ENCODE measurements at regions not wholly inside any gene's neighbourhood (a gene's known extent, or its start where the extent isn't known, plus 50 kb on each side); places are given as distances from the start of the nearest gene placed in this dataset.

DNA sequence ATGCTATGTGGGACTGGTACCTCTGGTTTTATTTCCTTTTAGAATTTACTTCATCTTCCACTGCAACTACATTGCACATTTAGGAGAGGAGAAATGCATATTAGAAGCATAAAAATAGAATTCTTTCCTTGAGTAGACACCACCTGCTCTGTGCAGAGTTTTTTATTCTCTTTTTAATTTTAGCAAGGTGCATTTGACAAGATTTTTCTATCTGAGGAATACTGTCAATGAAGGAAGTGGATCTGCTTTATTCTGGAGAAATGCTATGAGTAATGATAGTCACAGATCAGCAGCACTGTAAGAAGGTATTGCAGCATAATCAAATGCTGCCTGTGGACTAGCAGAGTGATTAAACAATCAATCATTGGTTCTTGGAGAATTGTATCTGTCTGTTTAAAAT is 1038.3 kb downstream of the RAPGEF2 start:
- DNase-seq (ENCODE audit: low read depth, low spot score) = no peak
- Histone ChIP-seq H3K9me2 (ENCODE audit: insufficient read depth) (no peaks in the 10 kb centered on the region), H3K4me1 (ENCODE audit: control insufficient read depth in 1 of 2, insufficient read depth in 2 of 2, low read length in 2 of 2) (no peaks in the 10 kb centered on the region), H3K36me3 (ENCODE audit: control insufficient read depth in 1 of 2, insufficient read depth in 2 of 2, low read length in 2 of 2) (no peaks in the 10 kb centered on the region), H4K20me1 (ENCODE audit: insufficient read depth) (no peaks in the 10 kb centered on the region), H3K9ac (ENCODE audit: low read length) (no peak overlapping the region), H3K9me3 (ENCODE audit: control insufficient read depth in 1 of 2, insufficient read depth in 1 of 2, low read depth in 1 of 2, low read length in 2 of 2) (no peaks in the 10 kb centered on the region), H3K4me3 (replicated peaks in 1 of 2; ENCODE audit: low read depth in 1 of 2, low read length in 2 of 2) (no peak overlapping the region), H3K27me3 (ENCODE audit: insufficient read depth, low read length) (no peaks in the 10 kb centered on the region), H3K27ac (ENCODE audit: low read depth, low read length) (no peak overlapping the region), H3K4me2 (ENCODE audit: low read length) (no peak overlapping the region), H2AFZ (ENCODE audit: low read depth, low read length, poor library complexity, severe bottlenecking) (no peak overlapping the region), H3K79me2 (ENCODE audit: insufficient read depth, low read length) (no peaks in the 10 kb centered on the region)
- TF ChIP-seq CTCF (IDR thresholded peaks at IDR 0.05 in 2 of 3, conservative IDR thresholded peaks at IDR 0.05 in 1 of 3; ENCODE audit: borderline replicate concordance in 1 of 3, insufficient read depth in 1 of 3, low read depth in 2 of 3, low read length in 2 of 3) (no peak), FOSL1 (IDR thresholded peaks at IDR 0.05; ENCODE audit: low read depth) (no peak), ZFX (IDR thresholded peaks at IDR 0.05) (no peak), POLR2AphosphoS5 (IDR thresholded peaks at IDR 0.05; ENCODE audit: low read depth, low read length) (no peak), SIN3A (IDR thresholded peaks at IDR 0.05; ENCODE audit: low read depth) (no peak)
- ChIA-PET RAD21 (ENCODE audit: low non-redundant PET in 1 of 2, low total read pairs in 2 of 2, uncharacterized antibody in 2 of 2, unreplicated experiment in 2 of 2) (no interaction called here), POLR2A (no interaction called here), CTCF (no interaction called here)
- ATAC-seq = no peak
- no TSS peak for BruUV-seq (replicated peaks)
- intact Hi-C loops (cut with micrococcal nuclease) = no loop called here

GRCh38 chr4:160142579-160142978 is 1039.7 kb downstream of the RAPGEF2 start:
- no peak overlapping the region for H3K9ac ChIP-seq (ENCODE audit: low read length)
- DNase-seq (ENCODE audit: low read depth, low spot score) (no peak), ATAC-seq (no peak)
- CTCF ChIA-PET = no interaction called here
- no peaks in the 10 kb centered on the region for H3K4me1 ChIP-seq (ENCODE audit: control insufficient read depth in 1 of 2, insufficient read depth in 2 of 2, low read length in 2 of 2)
- RAD21 ChIA-PET (ENCODE audit: low non-redundant PET in 1 of 2, low total read pairs in 2 of 2, uncharacterized antibody in 2 of 2, unreplicated experiment in 2 of 2) = no interaction called here
- no peak overlapping the region for H3K4me2 ChIP-seq (ENCODE audit: low read length)
- H2AFZ ChIP-seq (ENCODE audit: low read depth, low read length, poor library complexity, severe bottlenecking) = peak overlapping the region; percentile 32
- H3K79me2 ChIP-seq (ENCODE audit: insufficient read depth, low read length) = no peaks in the 10 kb centered on the region
- no peaks in the 10 kb centered on the region for H3K9me2 ChIP-seq (ENCODE audit: insufficient read depth)
- TF ChIP-seq CTCF (IDR thresholded peaks at IDR 0.05 in 2 of 3, conservative IDR thresholded peaks at IDR 0.05 in 1 of 3; ENCODE audit: borderline replicate concordance in 1 of 3, insufficient read depth in 1 of 3, low read depth in 2 of 3, low read length in 2 of 3) (no peak), FOSL1 (IDR thresholded peaks at IDR 0.05; ENCODE audit: low read depth) (no peak), POLR2AphosphoS5 (IDR thresholded peaks at IDR 0.05; ENCODE audit: low read depth, low read length) (no peak), SIN3A (IDR thresholded peaks at IDR 0.05; ENCODE audit: low read depth) (no peak), EGR1 (IDR thresholded peaks at IDR 0.05; ENCODE audit: low read depth) (no peak), CEBPB (IDR thresholded peaks at IDR 0.05; ENCODE audit: low read depth) (no peak), TCF7L2 (IDR thresholded peaks at IDR 0.05; ENCODE audit: borderline replicate concordance, extremely low read depth, insufficient read depth, insufficient read length) (no peak), SRF (IDR thresholded peaks at IDR 0.05; ENCODE audit: low read depth) (no peak), ZFX (IDR thresholded peaks at IDR 0.05) (no peak), ZNF274 (IDR thresholded peaks at IDR 0.05; ENCODE audit: low read depth, low read length) (no peak), JUND (IDR thresholded peaks at IDR 0.05) (no peak), YY1 (IDR thresholded peaks at IDR 0.05; ENCODE audit: extremely low read depth, insufficient replicate concordance, low read depth, low read length) (no peak)
- TF ChIP-seq, protein P1, sequence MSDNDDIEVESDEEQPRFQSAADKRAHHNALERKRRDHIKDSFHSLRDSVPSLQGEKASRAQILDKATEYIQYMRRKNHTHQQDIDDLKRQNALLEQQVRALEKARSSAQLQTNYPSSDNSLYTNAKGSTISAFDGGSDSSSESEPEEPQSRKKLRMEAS (IDR thresholded peaks at IDR 0.05) = no peak
- TF ChIP-seq, protein P2, sequence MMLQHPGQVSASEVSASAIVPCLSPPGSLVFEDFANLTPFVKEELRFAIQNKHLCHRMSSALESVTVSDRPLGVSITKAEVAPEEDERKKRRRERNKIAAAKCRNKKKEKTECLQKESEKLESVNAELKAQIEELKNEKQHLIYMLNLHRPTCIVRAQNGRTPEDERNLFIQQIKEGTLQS (IDR thresholded peaks at IDR 0.05) = no peak
- no peaks in the 10 kb centered on the region for H3K36me3 ChIP-seq (ENCODE audit: control insufficient read depth in 1 of 2, insufficient read depth in 2 of 2, low read length in 2 of 2)
- H4K20me1 ChIP-seq (ENCODE audit: insufficient read depth) = no peaks in the 10 kb centered on the region
- BruUV-seq (replicated peaks) = no TSS peak
- no peak overlapping the region for H3K27ac ChIP-seq (ENCODE audit: low read depth, low read length)
- H3K4me3 ChIP-seq (replicated peaks in 1 of 2; ENCODE audit: low read depth in 1 of 2, low read length in 2 of 2) = no peak overlapping the region
- POLR2A ChIA-PET = no interaction called here
- intact Hi-C loops (cut with micrococcal nuclease) = no loop called here
- H3K9me3 ChIP-seq (ENCODE audit: control insufficient read depth in 1 of 2, insufficient read depth in 1 of 2, low read depth in 1 of 2, low read length in 2 of 2) = no peaks in the 10 kb centered on the region
- no peaks in the 10 kb centered on the region for H3K27me3 ChIP-seq (ENCODE audit: insufficient read depth, low read length)

Measured in HCT116 (cell line).